ENCODE measurements at regions not wholly inside any gene's neighbourhood (a gene's known extent, or its start where the extent isn't known, plus 50 kb on each side); places are given as distances from the start of the nearest gene placed in this dataset.

DNA sequence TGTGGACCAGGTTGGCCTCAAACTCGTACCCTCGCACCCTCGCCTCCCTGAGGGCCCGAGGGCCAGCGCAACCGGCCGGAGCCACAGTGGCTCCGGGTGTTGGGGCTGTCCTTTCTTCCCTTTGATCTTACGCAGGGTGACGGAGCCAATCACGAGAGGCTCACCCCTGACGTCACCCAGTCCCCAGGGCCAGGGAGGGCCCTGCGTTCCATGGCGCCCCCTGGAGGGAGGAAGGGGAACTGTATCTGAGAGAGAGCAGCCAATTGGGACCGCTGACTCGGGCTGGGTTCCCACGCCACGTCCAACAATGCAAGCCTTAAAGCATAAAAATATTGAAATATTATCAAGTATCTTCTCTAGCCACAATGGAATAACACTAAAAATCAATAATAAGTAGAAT lies 432.8 kb upstream of the LRRTM4 start:
- Histone ChIP-seq H3K27me3 (no peaks in the 10 kb centered on the region), H3K27ac (no peak overlapping the region), H3K4me3 (no peak overlapping the region), H3K9me3 (peaks cover 0 to 4% of the 10 kb centered on the region in 2 donors), H3K36me3 (no peaks in the 10 kb centered on the region), H3K4me1 (no peaks in the 10 kb centered on the region)
- DNase-seq (ENCODE audit: low spot score in 2 of 2) = no peak
- intact Hi-C loops (cut with DNase I; ENCODE audit: low total_unique reads) = no loop called here
- no peak for TF ChIP-seq POLR2A (IDR thresholded peaks at IDR 0.05)
- TF ChIP-seq, protein P1, sequence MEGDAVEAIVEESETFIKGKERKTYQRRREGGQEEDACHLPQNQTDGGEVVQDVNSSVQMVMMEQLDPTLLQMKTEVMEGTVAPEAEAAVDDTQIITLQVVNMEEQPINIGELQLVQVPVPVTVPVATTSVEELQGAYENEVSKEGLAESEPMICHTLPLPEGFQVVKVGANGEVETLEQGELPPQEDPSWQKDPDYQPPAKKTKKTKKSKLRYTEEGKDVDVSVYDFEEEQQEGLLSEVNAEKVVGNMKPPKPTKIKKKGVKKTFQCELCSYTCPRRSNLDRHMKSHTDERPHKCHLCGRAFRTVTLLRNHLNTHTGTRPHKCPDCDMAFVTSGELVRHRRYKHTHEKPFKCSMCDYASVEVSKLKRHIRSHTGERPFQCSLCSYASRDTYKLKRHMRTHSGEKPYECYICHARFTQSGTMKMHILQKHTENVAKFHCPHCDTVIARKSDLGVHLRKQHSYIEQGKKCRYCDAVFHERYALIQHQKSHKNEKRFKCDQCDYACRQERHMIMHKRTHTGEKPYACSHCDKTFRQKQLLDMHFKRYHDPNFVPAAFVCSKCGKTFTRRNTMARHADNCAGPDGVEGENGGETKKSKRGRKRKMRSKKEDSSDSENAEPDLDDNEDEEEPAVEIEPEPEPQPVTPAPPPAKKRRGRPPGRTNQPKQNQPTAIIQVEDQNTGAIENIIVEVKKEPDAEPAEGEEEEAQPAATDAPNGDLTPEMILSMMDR (IDR thresholded peaks at IDR 0.05) = no peak
- TF ChIP-seq POLR2AphosphoS5 (IDR thresholded peaks at IDR 0.05) = no peak

DNA sequence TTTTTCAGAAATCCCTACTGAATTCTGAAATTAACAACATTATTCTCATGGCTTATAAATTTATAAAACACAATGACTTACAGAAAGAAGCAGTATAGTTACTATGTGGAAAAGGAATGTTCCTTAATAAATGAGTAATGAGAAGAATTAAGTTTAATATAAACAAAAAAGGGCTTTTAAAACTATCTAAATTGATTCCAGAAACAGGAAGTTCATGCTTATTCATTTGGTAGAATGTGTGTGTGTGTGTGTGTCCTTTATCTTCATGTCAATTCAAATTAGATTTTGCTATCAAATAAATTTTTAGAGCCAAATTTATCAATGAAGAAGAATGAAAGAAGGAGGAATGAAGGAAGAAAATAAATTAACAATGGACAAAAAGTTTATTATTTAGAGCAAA lies 440.8 kb upstream of the LRRTM4 start:
- intact Hi-C loops (cut with DNase I; ENCODE audit: low total_unique reads) = no loop called here
- Histone ChIP-seq H3K36me3 (no peaks in the 10 kb centered on the region), H3K4me1 (no peaks in the 10 kb centered on the region), H3K27ac (no peak overlapping the region), H3K27me3 (no peaks in the 10 kb centered on the region), H3K9me3 (peaks cover 0 to 2% of the 10 kb centered on the region in 2 donors), H3K4me3 (no peak overlapping the region)
- TF ChIP-seq, protein P1 (IDR thresholded peaks at IDR 0.05) = no peak
- no peak for DNase-seq (ENCODE audit: low spot score in 2 of 2)

DNA sequence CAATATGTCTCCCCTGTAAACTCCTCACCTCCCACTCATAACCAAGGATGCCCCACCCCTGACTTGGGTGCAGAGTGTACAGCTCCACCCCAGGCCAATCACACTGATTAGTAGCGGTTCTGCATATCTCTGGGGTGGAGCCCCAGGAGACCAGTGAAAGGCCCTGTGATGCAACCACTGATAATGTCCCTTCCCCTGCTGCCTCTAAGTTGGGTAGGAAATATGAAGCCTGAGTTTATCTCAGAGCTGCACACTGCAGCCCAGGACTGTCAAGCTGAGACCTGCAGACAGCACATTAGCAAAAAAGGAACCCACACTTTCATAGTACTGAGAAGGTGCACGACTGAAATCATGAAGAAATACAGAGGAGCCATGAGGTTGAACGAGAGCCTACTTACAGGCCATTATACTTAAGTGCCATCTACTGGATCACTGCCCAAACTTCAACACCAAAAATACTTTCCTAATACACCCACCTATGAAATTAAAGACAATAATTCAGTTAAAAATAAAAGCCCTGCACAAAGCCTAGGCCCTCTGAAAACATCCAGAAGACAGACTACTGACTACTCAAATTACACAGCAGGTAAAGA lies 455.4 kb upstream of the LRRTM4 start:
- no peaks in the 10 kb centered on the region for H3K9me3 ChIP-seq
- TF ChIP-seq POLR2A (IDR thresholded peaks at IDR 0.05) = no peak
- TF ChIP-seq POLR2AphosphoS5 (IDR thresholded peaks at IDR 0.05) = no peak
- TF ChIP-seq, protein P1 (IDR thresholded peaks at IDR 0.05) = no peak
- H3K4me1 ChIP-seq = no peaks in the 10 kb centered on the region
- intact Hi-C loops (cut with DNase I; ENCODE audit: low total_unique reads) = no loop called here
- H3K27ac ChIP-seq = no peak overlapping the region
- no peak for DNase-seq (ENCODE audit: low spot score in 2 of 2)
- no peak overlapping the region for H3K4me3 ChIP-seq
- no peaks in the 10 kb centered on the region for H3K27me3 ChIP-seq
- H3K36me3 ChIP-seq = no peaks in the 10 kb centered on the region

DNA sequence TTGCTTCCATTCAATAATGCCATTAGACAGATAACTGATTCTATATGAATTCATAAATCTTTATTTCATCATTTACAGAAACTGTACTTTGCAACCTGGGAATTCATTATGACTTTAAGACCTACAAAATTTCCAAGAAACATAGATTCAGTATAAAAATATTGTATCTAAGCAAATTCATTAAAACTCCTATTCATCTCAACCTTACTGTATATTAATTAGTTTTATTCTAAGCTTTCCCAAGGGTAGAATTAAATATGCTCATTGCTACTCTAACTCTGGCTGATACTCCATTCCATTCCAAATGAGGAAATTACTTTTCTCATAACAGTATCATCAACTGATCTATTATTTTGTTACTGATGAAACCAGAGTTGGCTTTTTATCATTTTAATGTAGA lies 473.0 kb upstream of the LRRTM4 start:
- no peaks in the 10 kb centered on the region for H3K27me3 ChIP-seq
- no peaks in the 10 kb centered on the region for H3K36me3 ChIP-seq
- TF ChIP-seq POLR2A (IDR thresholded peaks at IDR 0.05) (no peak), POLR2AphosphoS5 (IDR thresholded peaks at IDR 0.05) (no peak)
- TF ChIP-seq, protein P1 (IDR thresholded peaks at IDR 0.05) = no peak
- H3K27ac ChIP-seq = no peak overlapping the region
- no peaks in the 10 kb centered on the region for H3K9me3 ChIP-seq
- H3K4me1 ChIP-seq = no peaks in the 10 kb centered on the region
- intact Hi-C loops (cut with DNase I; ENCODE audit: low total_unique reads) = no loop called here
- no peak overlapping the region for H3K4me3 ChIP-seq
- no peak for DNase-seq (ENCODE audit: low spot score in 2 of 2)

DNA sequence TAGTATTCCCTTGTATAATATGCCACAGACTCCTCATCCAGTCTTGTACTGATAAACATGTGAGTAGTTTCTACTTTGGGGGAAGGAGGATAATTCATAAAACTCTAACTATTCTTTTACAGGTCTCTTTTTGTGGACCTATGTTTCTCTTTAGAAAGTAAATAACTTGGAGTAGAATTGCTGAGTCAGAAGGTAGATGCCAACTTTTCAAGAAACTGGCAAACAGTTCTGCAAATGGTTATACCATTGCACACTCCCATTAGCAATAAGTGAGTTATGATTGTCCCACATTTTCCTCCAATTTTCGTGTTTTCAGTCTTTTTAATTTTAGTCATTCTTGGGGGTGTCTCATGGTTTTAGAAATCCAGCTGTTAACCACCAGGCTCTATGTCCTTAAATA lies 477.2 kb upstream of the LRRTM4 start:
- TF ChIP-seq, protein P1 (IDR thresholded peaks at IDR 0.05) = no peak
- TF ChIP-seq POLR2AphosphoS5 (IDR thresholded peaks at IDR 0.05) (no peak), POLR2A (IDR thresholded peaks at IDR 0.05) (no peak)
- H3K27ac ChIP-seq = no peak overlapping the region
- H3K27me3 ChIP-seq = no peaks in the 10 kb centered on the region
- no peak overlapping the region for H3K4me3 ChIP-seq
- H3K9me3 ChIP-seq = no peaks in the 10 kb centered on the region
- intact Hi-C loops (cut with DNase I; ENCODE audit: low total_unique reads) = no loop called here
- no peaks in the 10 kb centered on the region for H3K36me3 ChIP-seq
- no peak for DNase-seq (ENCODE audit: low spot score in 2 of 2)
- no peaks in the 10 kb centered on the region for H3K4me1 ChIP-seq
